Testis (tissue), 2 donors: ENCODE measurements at regions not wholly inside any gene's neighbourhood (a gene's known extent, or its start where the extent isn't known, plus 50 kb on each side); places are given as distances from the start of the nearest gene placed in this dataset.

Experiments used
- DNase-seq: peaks from one replicate; pipeline ENCODE4 v3.0.0-alpha.2; 2019
- H3K27ac ChIP-seq, 2 donors: fragments of 200-600 bp; sonication (generic); one replicate each; pipeline ENCODE4 v1.5.1; 2019
- H3K27me3 ChIP-seq: fragments of 200-600 bp; sonication (generic); one replicate; pipeline ENCODE4 v1.5.1; 2019
- H3K36me3 ChIP-seq: fragments of 200-600 bp; sonication (generic); one replicate; pipeline ENCODE4 v1.5.1; 2017; ENCODE audit warnings: low read depth; ENCODE audit errors: missing control alignments
- H3K4me1 ChIP-seq: fragments of 200-600 bp; sonication (generic); one replicate; pipeline ENCODE4 v1.5.1; 2019
- H3K4me3 ChIP-seq, 2 donors: fragments of 200-600 bp; sonication (generic); one replicate each; pipeline ENCODE4 v1.5.1; 2017 to 2019
- H3K9me3 ChIP-seq: fragments of 200-600 bp; sonication (generic); one replicate; pipeline ENCODE4 v1.5.1; 2017
- CTCF ChIP-seq, 3 experiments: fragments of 450-650 bp in 2 of 3; fragments of 200-600 bp in 1 of 3; sonication (generic) in 1 of 3; IDR thresholded peaks; one replicate each; pipeline ENCODE4 v1.5.1; 2016 to 2019; ENCODE audit warnings: antibody characterized with exemption in 3 of 3, mild to moderate bottlenecking in 2 of 3, moderate library complexity in 1 of 3
- POLR2A ChIP-seq: fragments of 450-650 bp; IDR thresholded peaks from one replicate; pipeline ENCODE4 v1.6.1; 2017; ENCODE audit warnings: antibody characterized with exemption, mild to moderate bottlenecking, moderate library complexity
- WGBS, 2 donors: methylation state at CpG; one replicate each; pipeline ENCODE4 v1.1.5; 2018; 5-methylcytosine and 5-hydroxymethylcytosine counted together
- intact Hi-C: fragments of 100-400 bp; cut with DNase I; formaldehyde crosslinking; loops from one replicate; pipeline ENCODE4 v1.15.1; 2023; ENCODE audit warnings: low total_unique reads

- Histone ChIP-seq H3K36me3 (no peaks in the 10 kb centered on the region), H3K9me3 (no peaks in the 10 kb centered on the region), H3K27ac (no peak overlapping the region), H3K4me3 (no peak overlapping the region), H3K4me1 (peaks cover 6% of the 10 kb centered on the region), H3K27me3 (no peaks in the 10 kb centered on the region)
- whole genome bisulfite sequencing, 2 donors: 90 to 91% methylated on average over 5 of the region's 5 CpGs
- TF ChIP-seq POLR2A: no peak
- TF ChIP-seq CTCF (IDR thresholded peaks at IDR 0.05): no peak
- DNase-seq: no peak
- intact Hi-C loops: no loop called here
These were observed 85.8 kb upstream of the IPO9 start for GRCh38 chr1:201742955-201743805.

GRCh38 chr1:201745023-201745422 lies 83.9 kb upstream of the IPO9 start:
- no peak for TF ChIP-seq CTCF (IDR thresholded peaks at IDR 0.05)
- TF ChIP-seq POLR2A: no peak
- H3K36me3 ChIP-seq: no peaks in the 10 kb centered on the region
- peaks cover 4% of the 10 kb centered on the region for H3K4me1 ChIP-seq
- 84 to 90% methylated on average over 3 of the region's 3 CpGs for WGBS, 2 donors
- no peak overlapping the region for H3K4me3 ChIP-seq
- H3K27me3 ChIP-seq: no peaks in the 10 kb centered on the region
- no peaks in the 10 kb centered on the region for H3K9me3 ChIP-seq
- intact Hi-C loops: no loop called here
- DNase-seq: no peak
- H3K27ac ChIP-seq: no peak overlapping the region

- no peak for DNase-seq
- intact Hi-C loops: no loop called here
- no peak for TF ChIP-seq POLR2A
- H3K36me3 ChIP-seq: no peaks in the 10 kb centered on the region
- H3K4me1 ChIP-seq: no peaks in the 10 kb centered on the region
- no peak overlapping the region for H3K4me3 ChIP-seq
- H3K27me3 ChIP-seq: no peaks in the 10 kb centered on the region
- no peaks in the 10 kb centered on the region for H3K9me3 ChIP-seq
- H3K27ac ChIP-seq: no peak overlapping the region
These were observed 82.8 kb upstream of the IPO9 start for GRCh38 chr1:201746156-201746555.

GRCh38 chr1:201747261-201747660 lies 81.7 kb upstream of the IPO9 start:
- intact Hi-C loops: no loop called here
- no peak for TF ChIP-seq POLR2A
- no peak for TF ChIP-seq CTCF (IDR thresholded peaks at IDR 0.05)
- Histone ChIP-seq H3K4me1 (no peaks in the 10 kb centered on the region), H3K9me3 (no peaks in the 10 kb centered on the region), H3K4me3 (no peak overlapping the region), H3K36me3 (no peaks in the 10 kb centered on the region), H3K27me3 (no peaks in the 10 kb centered on the region), H3K27ac (no peak overlapping the region)
- WGBS, 2 donors: 84% methylated on average over 5 of the region's 5 CpGs
- DNase-seq: no peak

- Histone ChIP-seq H3K9me3 (no peaks in the 10 kb centered on the region), H3K27me3 (no peaks in the 10 kb centered on the region), H3K4me1 (no peaks in the 10 kb centered on the region), H3K27ac (no peak overlapping the region), H3K4me3 (no peak overlapping the region), H3K36me3 (no peaks in the 10 kb centered on the region)
- intact Hi-C loops: no loop called here
- 56 to 70% methylated on average over 1 of the region's 1 CpG for WGBS, 2 donors
- DNase-seq: no peak
- no peak for TF ChIP-seq CTCF (IDR thresholded peaks at IDR 0.05)
- no peak for TF ChIP-seq POLR2A
These were observed 80.6 kb upstream of the IPO9 start for GRCh38 chr1:201748335-201748734.
